Hematopoietic multipotent progenitor cell treated with erythropoietin and hydrocortisone succinate and interleukin-3 and kit ligand, for 17 days (in vitro differentiated cells): ENCODE measurements at regions not wholly inside any gene's neighbourhood (a gene's known extent, or its start where the extent isn't known, plus 50 kb on each side); places are given as distances from the start of the nearest gene placed in this dataset.

ENCODE experiments used
- DNase-seq: peaks from one replicate; pipeline ENCODE4 v3.0.0-alpha.2; 2015; ENCODE audit warnings: low spot score

DNA sequence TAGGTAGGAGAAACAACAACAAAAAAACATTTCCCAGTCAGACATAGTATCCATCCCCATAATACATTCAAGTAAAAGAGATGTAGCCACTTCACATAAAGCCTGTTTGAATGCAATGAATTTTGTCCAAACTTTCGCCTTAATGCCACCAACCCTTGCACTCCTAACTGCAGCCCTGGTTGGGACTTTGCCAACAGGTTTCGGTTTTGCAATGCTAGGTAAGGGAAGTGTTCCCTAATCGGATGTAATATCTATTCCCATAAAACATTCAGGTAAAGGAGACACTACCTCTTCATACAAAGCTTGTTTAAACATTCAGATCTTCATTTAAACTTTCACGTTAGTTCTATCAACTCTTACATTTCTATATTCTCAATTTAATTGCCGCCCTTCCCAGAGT, 336.1 kb downstream of the DRD1 start:
- no peak for DNase-seq

GRCh38 chr5:175107028-175107588, 336.9 kb downstream of the DRD1 start:
- no peak for DNase-seq

DNA sequence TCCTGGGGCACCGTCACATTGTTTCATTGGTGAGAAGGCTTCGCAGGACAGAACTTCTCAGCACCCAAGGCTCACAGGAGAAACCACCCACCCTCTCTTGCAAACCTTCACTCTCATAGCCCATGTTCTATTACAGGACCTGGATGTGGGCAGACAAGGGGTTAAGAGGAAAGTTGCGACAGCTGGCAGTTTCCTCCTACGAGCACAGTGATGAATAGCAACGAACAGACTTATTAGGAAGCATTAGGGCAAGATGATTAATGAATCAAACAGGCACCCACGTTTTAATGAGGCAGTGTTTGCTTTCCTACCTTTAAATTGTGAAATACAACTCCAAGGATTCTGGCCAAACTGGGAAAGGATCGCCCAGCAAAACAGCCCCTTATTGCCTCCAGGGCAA, 339.3 kb downstream of the DRD1 start:
- no peak for DNase-seq

GRCh38 chr5:175103746-175104145, 340.2 kb downstream of the DRD1 start:
- no peak for DNase-seq

DNA sequence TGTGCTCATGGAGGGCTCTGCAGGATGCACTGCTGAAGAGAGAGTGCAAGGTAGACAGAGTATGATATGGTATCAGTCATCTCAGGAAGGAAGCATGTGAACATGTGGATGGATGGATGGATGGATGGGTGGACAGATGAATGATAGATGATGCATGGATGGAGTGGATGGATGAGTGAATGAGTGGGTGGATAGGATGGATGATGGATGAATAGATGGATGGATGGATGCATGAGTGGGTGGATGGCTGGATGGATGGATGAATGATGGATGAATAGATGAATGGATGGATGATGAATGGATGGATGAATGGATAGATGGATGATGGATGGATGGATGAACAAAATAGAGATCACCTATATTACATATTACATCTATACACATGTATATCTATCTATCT, 341.3 kb downstream of the DRD1 start:
- no peak for DNase-seq

GRCh38 chr5:175098301-175098700, 345.7 kb downstream of the DRD1 start:
- DNase-seq = no peak

DNA sequence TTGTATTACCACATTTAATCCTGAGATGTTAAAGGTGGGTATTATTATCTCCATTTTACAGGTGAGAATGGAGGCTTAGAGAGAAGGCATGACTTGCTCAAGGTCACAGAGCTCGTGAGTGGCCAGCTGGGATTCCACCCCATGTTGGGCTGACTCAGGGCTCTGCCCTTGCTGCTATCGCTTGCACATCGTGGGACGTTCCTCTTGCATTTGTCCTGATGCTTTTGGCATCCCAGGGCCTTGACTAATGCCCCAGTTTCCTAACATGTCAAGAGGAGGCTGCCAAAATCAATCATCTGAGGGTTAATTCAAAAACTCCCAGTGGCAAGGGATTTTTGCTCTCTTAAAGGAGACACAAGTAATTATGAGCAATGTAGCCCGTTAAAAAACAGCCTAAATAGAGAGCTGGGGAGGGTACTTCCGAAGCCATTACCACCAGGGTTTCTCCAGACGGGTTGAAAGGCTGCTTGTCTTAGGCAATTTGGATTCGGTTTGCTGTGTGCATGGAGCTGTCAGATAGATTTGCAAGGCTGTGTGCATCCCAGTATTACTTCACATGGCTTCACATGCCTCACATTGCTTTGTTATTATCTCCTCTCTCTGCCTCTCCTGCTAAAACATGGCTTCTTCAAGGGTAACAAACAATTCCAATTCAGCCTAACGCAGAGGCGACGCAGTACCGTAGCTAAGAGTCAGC, 347.4 kb downstream of the DRD1 start:
- DNase-seq = no peak

DNA sequence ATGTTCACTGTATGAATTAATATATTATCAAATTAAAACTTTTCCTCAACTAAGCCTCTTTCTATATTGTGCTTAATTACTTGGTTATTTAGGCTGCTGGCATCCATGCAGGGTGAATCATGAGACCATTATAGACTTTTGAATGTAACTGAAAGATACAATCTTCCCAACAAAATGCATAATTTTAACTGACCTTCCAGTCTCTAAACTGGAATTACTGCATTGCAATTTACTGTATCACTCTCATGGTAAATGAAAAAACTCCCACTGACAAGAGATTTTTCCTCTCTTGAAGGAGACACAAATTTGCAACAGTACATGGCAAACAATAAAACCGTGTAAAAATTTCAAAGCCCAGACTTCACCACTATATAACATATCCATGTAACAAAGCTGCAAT, 349.5 kb downstream of the DRD1 start:
- DNase-seq = no peak

GRCh38 chr5:175092691-175093090, 351.3 kb downstream of the DRD1 start:
- DNase-seq = no peak

GRCh38 chr5:175088963-175089362, 355.0 kb downstream of the DRD1 start:
- no peak for DNase-seq

- no peak for DNase-seq
These were observed 358.6 kb downstream of the MSX2 start for GRCh38 chr5:175082866-175083590.

- DNase-seq = no peak
These were observed 358.0 kb downstream of the MSX2 start for GRCh38 chr5:175082346-175082745.

GRCh38 chr5:175079707-175080106, 355.3 kb downstream of the MSX2 start:
- DNase-seq = no peak

DNA sequence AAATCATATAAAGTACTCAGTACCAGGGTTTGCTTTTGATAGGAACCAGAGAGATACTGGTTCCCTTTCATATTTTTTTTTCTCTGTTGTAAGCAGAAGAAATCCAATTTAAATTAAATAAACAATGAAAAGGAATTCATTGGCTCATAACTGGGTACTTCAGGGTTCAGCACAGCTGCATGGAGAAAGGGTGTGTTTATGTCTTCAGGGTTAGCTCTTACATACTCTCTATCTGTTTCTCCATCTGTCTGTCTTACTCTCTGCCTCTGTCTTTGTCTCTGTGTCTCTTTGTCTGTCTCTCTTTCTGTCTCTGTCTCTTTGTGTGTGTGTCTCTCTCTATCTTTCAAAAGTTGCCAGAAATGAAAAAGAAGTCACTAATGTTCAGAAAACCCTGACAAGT, 345.9 kb downstream of the MSX2 start:
- no peak for DNase-seq

DNA sequence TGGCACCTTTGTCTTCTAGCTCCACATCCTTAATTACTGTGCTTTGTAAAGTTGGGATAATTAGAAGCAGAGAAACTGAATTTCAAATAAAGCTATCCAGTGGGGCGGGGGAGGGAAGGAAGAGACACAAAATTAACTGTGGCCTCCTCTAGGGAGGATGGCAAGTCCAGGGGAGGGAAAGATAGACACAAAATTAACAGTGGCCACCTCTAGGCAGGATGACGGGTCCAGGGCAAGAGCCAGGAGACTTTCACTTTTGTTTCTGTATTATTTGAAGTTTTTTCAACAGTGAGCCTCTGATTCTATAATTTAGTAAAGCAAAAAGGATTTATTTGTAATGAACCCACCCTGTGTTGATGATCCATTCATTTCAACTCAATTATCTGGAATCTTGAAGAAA, 335.9 kb downstream of the MSX2 start:
- DNase-seq = no peak

DNA sequence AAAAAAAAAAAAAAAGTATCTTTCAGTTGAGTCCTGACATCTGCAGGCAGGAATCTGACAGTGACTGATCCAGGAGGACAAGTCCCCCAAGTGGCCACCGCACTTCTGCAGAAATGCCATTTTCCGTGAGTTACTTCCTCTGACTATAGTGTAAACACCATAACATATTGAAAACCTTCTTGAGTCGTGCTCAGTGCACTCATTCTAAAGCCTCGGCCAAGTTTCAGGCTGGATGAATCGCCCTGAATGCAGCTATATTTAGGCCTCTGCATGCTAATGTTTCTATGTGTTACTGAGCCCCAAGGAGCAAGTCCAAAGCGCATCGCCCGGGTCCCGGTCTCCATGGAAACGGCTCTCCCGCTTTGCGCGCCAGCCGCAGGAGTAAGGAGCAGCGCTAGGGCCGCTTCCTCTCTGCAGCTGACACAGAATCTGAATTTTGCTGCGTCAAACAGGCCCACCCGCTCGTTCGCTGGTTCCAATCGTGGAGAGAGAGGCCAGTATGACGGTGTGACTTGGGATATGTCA, 335.4 kb downstream of the MSX2 start:
- no peak for DNase-seq

- no peak for DNase-seq
These were observed 332.4 kb downstream of the MSX2 start for GRCh38 chr5:175056831-175057230.

DNA sequence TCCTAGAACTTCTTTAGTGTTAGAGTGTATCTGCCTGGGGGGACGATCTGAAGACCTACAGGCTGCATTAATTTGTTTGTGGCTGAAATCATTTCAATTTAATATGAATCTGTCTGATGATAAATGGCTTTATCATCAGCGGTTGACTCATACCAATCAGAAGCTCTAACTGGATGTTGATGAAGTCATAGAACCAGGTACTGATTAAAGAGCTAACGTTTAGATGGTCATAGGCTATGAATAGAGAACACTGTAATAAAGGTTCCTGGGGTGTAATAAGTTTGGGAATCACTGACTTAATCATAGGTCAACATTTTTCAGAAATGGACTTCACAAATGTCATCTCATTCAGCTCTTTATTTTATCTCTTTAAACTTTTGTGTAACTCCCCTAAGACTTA, 329.9 kb downstream of the MSX2 start:
- no peak for DNase-seq

DNA sequence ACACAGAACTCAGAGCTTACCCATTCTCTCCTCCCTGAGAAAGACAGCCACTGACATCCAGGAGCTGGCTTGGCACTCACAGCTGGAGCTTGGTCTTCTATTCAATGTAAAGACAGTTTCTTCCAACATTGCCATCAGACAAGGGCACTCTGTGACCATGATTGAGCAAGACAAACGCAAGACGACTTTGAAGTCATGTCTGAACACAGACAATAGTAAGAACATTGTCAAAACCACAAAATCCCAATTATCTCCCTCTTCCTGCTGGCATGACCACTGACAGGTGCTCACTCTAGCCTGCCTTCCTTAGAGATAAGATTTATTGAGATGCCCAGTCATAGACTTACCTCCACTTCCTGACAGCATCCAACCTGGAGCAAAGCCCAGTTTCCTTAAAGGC, 328.0 kb downstream of the MSX2 start:
- DNase-seq = no peak

DNA sequence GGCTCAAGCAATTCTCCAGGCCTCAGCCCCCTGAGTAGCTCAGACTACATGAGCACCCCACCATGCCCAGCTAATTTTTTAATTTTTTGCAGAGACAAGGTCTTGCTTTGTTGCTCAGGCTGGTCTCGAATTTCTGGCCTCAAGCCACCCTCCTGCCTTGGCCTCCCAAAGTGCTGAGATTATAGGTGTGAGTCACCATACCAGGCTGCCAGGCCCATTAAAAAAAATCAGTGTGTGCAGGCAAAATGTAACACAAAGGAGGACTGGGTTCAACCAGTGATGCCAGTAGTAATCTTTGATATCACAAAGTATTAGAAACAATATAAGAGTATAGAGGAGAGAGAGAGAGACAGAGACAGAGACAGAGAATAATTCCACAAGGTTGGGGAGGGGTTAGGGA, 322.7 kb downstream of the MSX2 start:
- DNase-seq = no peak

DNA sequence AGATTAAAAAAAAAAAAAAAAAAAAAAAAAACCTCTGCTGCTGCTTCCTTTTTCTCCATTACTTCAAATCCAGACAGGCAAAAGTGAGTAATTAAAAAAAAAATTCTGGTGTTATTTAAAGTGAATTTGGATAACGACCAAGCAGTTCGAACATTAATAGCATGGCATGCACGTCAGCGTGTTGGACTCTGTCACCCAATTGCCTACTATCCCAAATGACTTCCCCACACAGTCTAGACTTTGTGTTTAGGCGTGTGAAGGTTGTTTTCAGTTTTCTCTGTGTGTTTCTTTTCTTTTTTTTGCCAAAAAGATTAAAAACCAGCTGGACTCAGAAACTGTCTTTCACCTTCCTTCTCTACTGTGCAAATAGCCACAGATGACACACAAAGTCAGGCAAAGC, 321.4 kb downstream of the MSX2 start:
- DNase-seq = no peak

DNA sequence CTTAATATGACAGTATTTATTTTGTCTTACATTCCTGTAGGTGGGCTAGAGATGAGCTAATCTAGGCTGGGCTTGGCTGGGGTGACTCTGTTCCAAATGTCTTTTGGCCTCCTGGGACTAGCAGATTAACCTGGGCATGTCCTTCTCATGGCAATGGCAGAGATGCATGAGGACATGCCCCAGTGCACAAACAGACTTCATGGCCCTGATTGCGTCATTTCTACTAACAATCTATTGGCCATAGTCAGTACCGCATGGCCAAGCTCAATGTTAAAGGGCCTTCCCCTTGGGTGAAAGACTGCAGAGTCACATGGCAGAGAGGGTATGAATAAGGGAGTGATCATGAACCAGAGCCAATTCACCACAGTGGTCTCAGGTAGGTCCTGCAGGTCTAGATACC, 313.4 kb downstream of the MSX2 start:
- no peak for DNase-seq

DNA sequence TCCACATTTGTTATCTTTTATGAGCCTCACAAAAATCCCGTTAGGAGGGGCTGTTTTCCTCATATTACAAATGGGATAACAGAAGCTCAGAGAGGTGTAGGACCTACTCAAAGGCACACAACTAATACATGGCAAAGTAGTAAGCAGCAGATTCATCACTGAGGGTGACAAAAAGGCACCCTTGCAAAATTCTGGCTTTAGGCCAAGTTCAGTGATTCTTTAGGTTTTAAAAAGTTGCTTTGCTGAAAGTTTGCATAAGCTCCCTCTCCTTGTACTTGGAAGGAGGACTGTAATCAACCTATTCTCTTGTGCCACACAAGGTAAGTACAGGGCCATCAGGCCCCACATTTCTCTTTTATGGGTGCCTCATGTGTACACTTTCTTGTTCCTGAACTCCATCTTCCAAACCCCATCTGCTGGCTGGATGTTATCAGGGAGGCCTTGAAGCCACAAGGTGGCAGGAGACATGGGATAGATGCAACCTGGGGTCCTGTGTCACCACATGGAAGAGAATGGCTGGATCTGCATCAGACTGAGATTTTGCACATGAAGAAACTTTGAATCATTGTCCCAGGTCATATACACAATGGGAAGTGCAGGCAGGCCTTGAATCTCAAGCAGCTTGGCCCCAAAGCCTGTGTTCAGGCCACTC, 311.6 kb downstream of the MSX2 start:
- no peak for DNase-seq
